SK-N-SH treated with all-trans-retinoic acid at 6 μM for 48 hours (cell line): ENCODE measurements at regions not wholly inside any gene's neighbourhood (a gene's known extent, or its start where the extent isn't known, plus 50 kb on each side); places are given as distances from the start of the nearest gene placed in this dataset.

Experiments used
- BACH2 ChIP-seq: fragments of 250-450 bp; sonication (Bioruptor Pico); IDR thresholded peaks from 2 replicates; pipeline ENCODE4 v1.9.0; 2021; ENCODE audit warnings: mild to moderate bottlenecking, borderline replicate concordance
- CREB5 ChIP-seq: fragments of 250-450 bp; sonication (Bioruptor Pico); IDR thresholded peaks from 2 replicates; pipeline ENCODE4 v1.5.1; 2020; ENCODE audit warnings: low read depth, mild to moderate bottlenecking, moderate library complexity
- PATZ1 ChIP-seq: fragments of 250-450 bp; sonication (Bioruptor Pico); IDR thresholded peaks from 2 replicates; pipeline ENCODE4 v1.8.0; 2020; ENCODE audit warnings: mild to moderate bottlenecking, moderate library complexity, borderline replicate concordance
- POU6F1 ChIP-seq: fragments of 250-450 bp; sonication (Bioruptor Pico); IDR thresholded peaks from 2 replicates; pipeline ENCODE4 v1.8.0; 2021; ENCODE audit warnings: low read depth, mild to moderate bottlenecking, moderate library complexity, borderline replicate concordance
- SNAI2 ChIP-seq: fragments of 250-450 bp; sonication (Bioruptor Pico); IDR thresholded peaks from 2 replicates; pipeline ENCODE4 v1.5.0; 2020; ENCODE audit warnings: mild to moderate bottlenecking, moderate library complexity
- ZNF70 ChIP-seq: fragments of 450-650 bp; formaldehyde crosslinking; IDR thresholded peaks from 2 replicates; pipeline ENCODE4 v1.5.0; 2020; ENCODE audit warnings: mild to moderate bottlenecking, moderate library complexity
- ZNF8 ChIP-seq: fragments of 450-650 bp; formaldehyde crosslinking; IDR thresholded peaks from 2 replicates; pipeline ENCODE4 v1.5.0; 2020; ENCODE audit warnings: mild to moderate bottlenecking, moderate library complexity

- TF ChIP-seq SNAI2 (CRISPR knock-in tag), result no peak
- TF ChIP-seq BACH2 (CRISPR knock-in tag), result no peak
- no peak for TF ChIP-seq PATZ1
- TF ChIP-seq POU6F1 (CRISPR knock-in tag), result no peak
- TF ChIP-seq ZNF8, result no peak
- no peak for TF ChIP-seq CREB5 (CRISPR knock-in tag)
- TF ChIP-seq ZNF70 (CRISPR knock-in tag), result no peak
Observed at GRCh38 chr13:44759384-44760360, 183.5 kb upstream of the TSC22D1 start.
